Renal pelvis (tissue), 1 donor: ENCODE measurements at regions not wholly inside any gene's neighbourhood (a gene's known extent, or its start where the extent isn't known, plus 50 kb on each side); places are given as distances from the start of the nearest gene placed in this dataset.
"Not testable (repeated sequence)": the region's sequence is repeated elsewhere in the genome, so short reads cannot be mapped to it uniquely, and the experiment has no call there.

Experiments
- DNase-seq: peaks from one replicate; pipeline ENCODE4 v3.0.0-alpha.2; 2013

DNA sequence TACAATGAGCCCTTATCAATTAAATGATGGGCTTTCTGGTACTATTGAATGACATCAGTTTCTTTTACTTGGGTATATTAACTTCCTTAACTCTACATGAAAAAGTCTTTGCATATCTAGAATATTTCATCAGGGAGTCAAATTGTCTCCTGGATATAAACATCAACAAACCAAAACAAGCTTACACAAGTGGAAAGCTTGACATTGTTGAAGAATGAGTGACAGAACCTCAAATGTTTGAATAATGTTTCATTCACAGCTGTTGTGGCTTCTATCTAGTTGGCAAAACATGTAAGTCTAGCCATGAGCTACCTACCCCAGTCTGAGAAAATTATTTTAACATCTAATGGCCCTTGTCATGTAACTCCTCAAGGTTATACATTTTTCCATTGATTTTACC lies 604.8 kb upstream of the ADAMTS5 start:
- DNase-seq = no peak

- peak; percentile 39 for DNase-seq
Observed at GRCh38 chr21:27570306-27570868, 603.5 kb upstream of the ADAMTS5 start.

- no peak for DNase-seq
Observed at GRCh38 chr21:27569831-27570230, 602.9 kb upstream of the ADAMTS5 start.

DNA sequence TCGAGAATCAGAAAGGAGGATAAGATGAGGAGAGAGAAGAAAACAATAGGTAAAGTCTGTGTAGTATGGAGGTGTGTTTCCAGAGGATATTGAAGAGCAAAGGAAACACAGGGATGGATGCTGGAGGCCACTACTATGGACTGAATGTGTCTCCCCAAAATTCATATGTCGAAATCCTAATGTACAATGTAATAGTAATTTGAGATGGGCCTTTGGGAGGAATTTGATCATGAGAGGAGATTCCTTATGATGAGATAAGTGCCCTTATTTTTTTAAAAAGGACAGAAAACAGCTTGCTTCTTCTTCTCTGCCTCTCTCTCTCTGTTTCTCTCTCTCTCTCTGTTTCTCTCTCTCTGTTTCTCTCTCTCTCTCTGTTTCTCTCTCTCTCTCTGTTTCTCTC lies 602.2 kb upstream of the ADAMTS5 start:
- no peak for DNase-seq

- DNase-seq = no peak
Observed at GRCh38 chr21:27567381-27567780, 600.5 kb upstream of the ADAMTS5 start.

DNA sequence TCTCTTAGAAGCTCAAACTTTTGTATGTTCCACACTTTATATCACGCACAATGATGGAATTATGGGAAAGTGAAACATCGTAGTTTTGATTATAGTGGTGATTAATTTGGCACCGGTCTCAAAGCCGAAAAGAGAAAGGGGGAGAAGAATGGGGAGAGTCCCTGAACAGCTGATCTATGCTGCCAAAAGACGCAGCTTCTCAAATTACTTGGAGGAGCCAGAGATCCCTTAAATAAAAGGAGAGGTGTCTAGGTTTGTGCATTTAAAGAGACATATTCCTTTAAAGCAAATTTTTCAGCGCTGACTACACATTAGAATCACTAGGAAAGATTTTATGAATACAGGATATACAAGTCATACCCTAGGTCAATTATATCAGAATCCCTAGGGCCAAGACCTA lies 599.6 kb upstream of the ADAMTS5 start:
- DNase-seq = no peak

DNA sequence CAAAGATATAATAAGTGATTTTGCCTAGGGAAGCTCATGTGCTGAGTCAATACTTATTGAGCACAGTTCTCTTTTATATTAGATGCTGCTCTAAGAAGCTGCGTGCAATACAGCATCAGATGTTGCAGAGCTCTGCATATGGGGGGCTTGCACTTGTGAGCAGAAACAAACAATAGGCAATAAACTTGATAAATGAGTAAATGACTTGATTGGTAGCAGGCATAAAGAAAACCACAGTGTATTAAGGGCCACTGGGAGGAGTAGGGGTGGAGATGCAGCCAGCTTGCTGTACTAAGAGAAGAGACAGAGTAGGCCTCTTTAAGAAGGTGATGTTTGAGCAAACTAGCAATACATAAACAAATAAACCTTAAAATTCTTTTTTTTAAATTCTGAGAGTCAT lies 598.5 kb upstream of the ADAMTS5 start:
- DNase-seq = no peak

- DNase-seq = peak; percentile 29
Observed at GRCh38 chr21:27564684-27565301, 597.9 kb upstream of the ADAMTS5 start.

- no peak for DNase-seq
Observed at GRCh38 chr21:27562303-27562702, 595.4 kb upstream of the ADAMTS5 start.

DNA sequence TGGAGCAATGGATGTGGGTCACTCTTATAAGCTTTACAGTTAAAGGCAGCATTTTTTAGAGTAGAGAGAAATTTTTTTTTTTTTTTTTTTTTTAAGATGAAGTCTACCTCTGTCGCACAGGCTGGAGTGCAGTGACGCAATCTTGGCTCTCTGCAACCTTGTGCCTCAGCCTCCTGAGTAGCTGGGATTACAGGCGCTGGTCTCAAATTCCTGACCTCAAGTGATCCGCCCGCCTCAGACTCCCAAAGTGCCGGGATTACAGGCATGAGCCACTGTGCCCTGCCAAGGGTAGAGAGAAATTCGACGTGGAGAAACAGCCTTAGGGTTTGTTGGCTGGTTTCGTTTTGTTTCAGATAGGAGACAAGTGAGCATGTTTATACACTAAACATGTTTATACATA lies 594.2 kb upstream of the ADAMTS5 start:
- DNase-seq = no peak

GRCh38 chr21:27557356-27557755 lies 590.5 kb upstream of the ADAMTS5 start:
- DNase-seq = no peak

GRCh38 chr21:27555996-27556395 lies 589.1 kb upstream of the ADAMTS5 start:
- no peak for DNase-seq

- no peak for DNase-seq
Observed at GRCh38 chr21:27550287-27550686, 583.4 kb upstream of the ADAMTS5 start.

DNA sequence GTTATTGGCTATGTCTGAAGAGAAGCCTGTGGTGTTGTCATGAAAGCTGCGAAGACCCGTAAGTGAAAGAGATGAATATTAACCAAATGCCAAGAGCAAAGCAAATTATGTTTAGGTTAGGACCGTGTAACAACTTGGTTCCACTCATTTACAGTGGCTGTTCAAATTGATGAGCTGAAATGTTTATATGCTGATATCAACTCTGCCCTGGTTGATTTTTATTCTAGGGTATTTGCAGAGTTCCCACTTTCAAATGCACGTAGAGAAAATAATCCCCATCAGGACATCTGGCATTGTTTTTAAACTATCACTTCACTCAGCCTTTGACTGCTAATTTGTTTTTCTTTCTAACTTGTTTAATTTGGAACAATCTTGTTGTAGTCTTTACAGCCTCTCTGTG lies 581.6 kb upstream of the ADAMTS5 start:
- no peak for DNase-seq

- DNase-seq = no peak
Observed at GRCh38 chr21:27545754-27546349, 579.0 kb upstream of the ADAMTS5 start.

- DNase-seq = not testable (repeated sequence)
Observed at GRCh38 chr21:27542126-27542525, 575.2 kb upstream of the ADAMTS5 start.

- no peak for DNase-seq
Observed at GRCh38 chr21:27536319-27536718, 569.4 kb upstream of the ADAMTS5 start.

DNA sequence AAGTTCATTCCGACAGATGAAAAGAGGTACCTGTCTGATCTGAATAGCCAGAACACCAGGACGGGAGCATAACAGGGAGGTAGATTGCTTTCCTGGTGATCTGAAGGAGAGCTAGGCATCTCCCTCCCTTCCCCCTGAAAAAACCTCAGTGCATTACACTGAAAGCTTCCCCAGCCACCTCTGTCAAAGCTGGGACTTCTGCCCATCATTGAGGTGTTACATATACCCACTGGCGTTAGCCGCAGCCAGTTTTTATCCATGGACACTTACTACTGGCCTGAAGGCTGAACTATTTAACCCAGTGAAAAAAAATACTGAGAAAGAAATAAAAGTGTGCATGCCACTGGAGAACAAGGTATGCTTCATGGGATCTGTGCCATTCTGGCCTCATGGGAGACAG lies 568.3 kb upstream of the ADAMTS5 start:
- no peak for DNase-seq

DNA sequence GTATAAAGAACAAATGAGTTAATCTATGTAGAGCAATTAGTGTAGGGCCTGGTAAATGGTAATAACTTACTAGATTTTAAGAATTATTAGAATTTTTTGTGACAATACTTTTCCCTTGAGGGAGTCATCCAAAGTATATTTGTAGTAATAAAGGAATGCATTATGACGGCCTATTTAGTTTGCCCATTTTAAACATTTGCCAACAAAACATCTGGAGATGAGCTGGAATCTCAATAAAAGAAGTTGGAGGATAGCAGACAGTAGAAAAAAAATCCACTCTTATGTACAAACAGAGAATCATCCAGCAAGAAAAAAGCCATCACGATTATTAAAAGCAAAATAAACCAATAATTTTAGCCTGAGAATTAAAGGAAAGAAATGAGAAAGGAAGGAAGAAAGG lies 567.3 kb upstream of the ADAMTS5 start:
- DNase-seq = no peak

- peak; percentile 46 for DNase-seq
Observed at GRCh38 chr21:27532076-27532475, 565.2 kb upstream of the ADAMTS5 start.

GRCh38 chr21:27528697-27529096 lies 561.8 kb upstream of the ADAMTS5 start:
- no peak for DNase-seq

GRCh38 chr21:27526451-27526850 lies 559.6 kb upstream of the ADAMTS5 start:
- DNase-seq = no peak

GRCh38 chr21:27525780-27526179 lies 558.9 kb upstream of the ADAMTS5 start:
- no peak for DNase-seq

DNA sequence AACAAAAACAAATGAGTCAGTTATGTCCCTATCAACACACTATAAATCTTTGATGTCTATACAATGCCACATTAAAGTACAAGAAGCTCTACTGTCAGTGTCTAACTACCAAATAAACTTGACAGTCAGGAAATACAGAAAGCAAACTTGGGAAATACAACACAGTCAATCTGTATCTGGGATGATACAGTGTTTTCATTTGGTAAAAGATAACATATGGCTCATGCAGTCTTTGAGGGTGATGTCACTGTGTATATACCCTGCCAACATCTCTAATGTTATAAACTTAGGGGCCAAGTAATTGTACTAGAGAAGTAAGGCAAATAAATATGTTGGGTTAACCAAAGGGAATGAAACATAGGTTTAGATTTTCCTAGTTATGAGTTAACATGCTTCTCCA lies 552.5 kb upstream of the ADAMTS5 start:
- DNase-seq = no peak
